ENCODE measurements at regions not wholly inside any gene's neighbourhood (a gene's known extent, or its start where the extent isn't known, plus 50 kb on each side); places are given as distances from the start of the nearest gene placed in this dataset.

GRCh38 chr11:134499990-134500389, 87.9 kb upstream of the B3GAT1 start:
- DNase-seq (ENCODE audit: low spot score) (no peak), FAIRE-seq (no peak), ATAC-seq (no peak)
- in situ Hi-C loops (cut with HindIII; ENCODE audit: extremely low pct_ligation_motif_present, low pct_unique_long_range_greater_than_20kb) (no loop called here), intact Hi-C loops (cut with micrococcal nuclease; ENCODE audit: unreplicated experiment) (no loop called here)
- H4K20me1 ChIP-seq (ENCODE audit: insufficient read depth, low read length): no peaks in the 10 kb centered on the region
- H3K4me3 ChIP-seq (replicated peaks in 1 of 3; ENCODE audit: insufficient read depth in 1 of 3, low read depth in 2 of 3, low read length in 3 of 3): no peak overlapping the region
- H3K79me2 ChIP-seq (ENCODE audit: insufficient read depth, low read length): no peaks in the 10 kb centered on the region
- CTCF ChIA-PET (ENCODE audit: low intra/inter-chr PET ratio, low total read pairs): no interaction called here
- no peak overlapping the region for H3K9ac ChIP-seq (ENCODE audit: insufficient read depth, low read depth, low read length)
- 4% methylated on average over 3 of the region's 8 CpGs for WGBS (ENCODE audit: low lambda C conversion rate)
- H3K9me3 ChIP-seq (ENCODE audit: low read length): no peaks in the 10 kb centered on the region
- BruUV-seq (replicated peaks): no TSS peak
- TF ChIP-seq NCOA2 (CRISPR knock-in tag; IDR thresholded peaks at IDR 0.05) (no peak), SP1 (IDR thresholded peaks at IDR 0.05) (no peak), SP1 (CRISPR knock-in tag; IDR thresholded peaks at IDR 0.05) (no peak), MXI1 (IDR thresholded peaks at IDR 0.05; ENCODE audit: borderline replicate concordance, low read depth, low read length) (no peak), RFXANK (CRISPR knock-in tag; IDR thresholded peaks at IDR 0.05) (no peak), ZNF563 (CRISPR knock-in tag; IDR thresholded peaks at IDR 0.05) (no peak), ZSCAN30 (CRISPR knock-in tag; IDR thresholded peaks at IDR 0.05) (no peak), TFDP2 (CRISPR knock-in tag; IDR thresholded peaks at IDR 0.05) (no peak), SIN3A (IDR thresholded peaks at IDR 0.05; ENCODE audit: borderline replicate concordance, low read depth, low read length) (no peak), SAP130 (CRISPR knock-in tag; IDR thresholded peaks at IDR 0.05; ENCODE audit: low read depth) (no peak), ZNF33B (CRISPR knock-in tag; IDR thresholded peaks at IDR 0.05) (no peak), ZSCAN21 (CRISPR knock-in tag; IDR thresholded peaks at IDR 0.05; ENCODE audit: borderline replicate concordance) (no peak), FIP1L1 (IDR thresholded peaks at IDR 0.05; ENCODE audit: borderline replicate concordance, insufficient read depth, low read depth, low read length) (no peak), KLF11 (CRISPR knock-in tag; IDR thresholded peaks at IDR 0.05) (no peak), ZNF672 (CRISPR knock-in tag; IDR thresholded peaks at IDR 0.05) (no peak)
- TF ChIP-seq, protein P1, sequence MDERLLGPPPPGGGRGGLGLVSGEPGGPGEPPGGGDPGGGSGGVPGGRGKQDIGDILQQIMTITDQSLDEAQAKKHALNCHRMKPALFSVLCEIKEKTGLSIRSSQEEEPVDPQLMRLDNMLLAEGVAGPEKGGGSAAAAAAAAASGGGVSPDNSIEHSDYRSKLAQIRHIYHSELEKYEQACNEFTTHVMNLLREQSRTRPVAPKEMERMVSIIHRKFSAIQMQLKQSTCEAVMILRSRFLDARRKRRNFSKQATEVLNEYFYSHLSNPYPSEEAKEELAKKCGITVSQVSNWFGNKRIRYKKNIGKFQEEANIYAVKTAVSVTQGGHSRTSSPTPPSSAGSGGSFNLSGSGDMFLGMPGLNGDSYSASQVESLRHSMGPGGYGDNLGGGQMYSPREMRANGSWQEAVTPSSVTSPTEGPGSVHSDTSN (CRISPR knock-in tag; IDR thresholded peaks at IDR 0.05): no peak
- TF ChIP-seq, protein P2, sequence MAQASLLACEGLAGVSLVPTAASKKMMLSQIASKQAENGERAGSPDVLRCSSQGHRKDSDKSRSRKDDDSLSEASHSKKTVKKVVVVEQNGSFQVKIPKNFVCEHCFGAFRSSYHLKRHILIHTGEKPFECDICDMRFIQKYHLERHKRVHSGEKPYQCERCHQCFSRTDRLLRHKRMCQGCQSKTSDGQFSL (CRISPR knock-in tag; IDR thresholded peaks at IDR 0.05): no peak
- TF ChIP-seq, protein P3, sequence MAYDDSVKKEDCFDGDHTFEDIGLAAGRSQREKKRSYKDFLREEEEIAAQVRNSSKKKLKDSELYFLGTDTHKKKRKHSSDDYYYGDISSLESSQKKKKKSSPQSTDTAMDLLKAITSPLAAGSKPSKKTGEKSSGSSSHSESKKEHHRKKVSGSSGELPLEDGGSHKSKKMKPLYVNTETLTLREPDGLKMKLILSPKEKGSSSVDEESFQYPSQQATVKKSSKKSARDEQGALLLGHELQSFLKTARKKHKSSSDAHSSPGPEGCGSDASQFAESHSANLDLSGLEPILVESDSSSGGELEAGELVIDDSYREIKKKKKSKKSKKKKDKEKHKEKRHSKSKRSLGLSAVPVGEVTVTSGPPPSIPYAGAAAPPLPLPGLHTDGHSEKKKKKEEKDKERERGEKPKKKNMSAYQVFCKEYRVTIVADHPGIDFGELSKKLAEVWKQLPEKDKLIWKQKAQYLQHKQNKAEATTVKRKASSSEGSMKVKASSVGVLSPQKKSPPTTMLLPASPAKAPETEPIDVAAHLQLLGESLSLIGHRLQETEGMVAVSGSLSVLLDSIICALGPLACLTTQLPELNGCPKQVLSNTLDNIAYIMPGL (CRISPR knock-in tag; IDR thresholded peaks at IDR 0.05; ENCODE audit: borderline replicate concordance in 1 of 2, low read depth in 1 of 2): no peak
- POLR2A ChIA-PET: no interaction called here
- no peak overlapping the region for H3K4me2 ChIP-seq (ENCODE audit: low read depth, low read length)
- H3K27ac ChIP-seq (ENCODE audit: extremely low read length, insufficient read depth, low read length): no peak overlapping the region
- peaks cover 2 to 10% of the 10 kb centered on the region in 2 experiments; a peak in 2 of 5 replicates for H3K27me3 ChIP-seq (ENCODE audit: control insufficient read depth in 1 of 2, insufficient read depth in 2 of 2, low read length in 2 of 2)
- H3K4me1 ChIP-seq (ENCODE audit: insufficient read depth, low read length): no peaks in the 10 kb centered on the region
- H3K36me3 ChIP-seq (replicated peaks in 1 of 2; ENCODE audit: control insufficient read depth in 1 of 2, insufficient read depth in 2 of 2, low read length in 2 of 2): no peaks in the 10 kb centered on the region
- no peak overlapping the region for H2AFZ ChIP-seq (ENCODE audit: low read length)
